Lower leg skin (tissue), 4 donors: ENCODE measurements at regions not wholly inside any gene's neighbourhood (a gene's known extent, or its start where the extent isn't known, plus 50 kb on each side); places are given as distances from the start of the nearest gene placed in this dataset.

ENCODE experiments used
- DNase-seq, 2 donors: peaks; one replicate each; pipeline ENCODE4 v3.0.0-alpha.2; 2019; ENCODE audit warnings: low spot score in 2 of 2
- H3K4me3 ChIP-seq: fragments of 200-600 bp; sonication (generic); 2 replicates; pipeline ENCODE4 v1.5.1; 2017; ENCODE audit warnings: mild to moderate bottlenecking, low read depth; ENCODE audit not compliant: poor library complexity, severe bottlenecking
- CTCF ChIP-seq, 3 donors: fragments of 450-650 bp; IDR thresholded peaks; one replicate each; pipeline ENCODE4 v1.5.1; 2016; ENCODE audit warnings: antibody characterized with exemption in 3 of 3, mild to moderate bottlenecking in 3 of 3, moderate library complexity in 2 of 3
- POLR2A ChIP-seq, 2 donors: fragments of 450-650 bp; IDR thresholded peaks; one replicate each; pipeline ENCODE4 v1.6.1; 2016 to 2017; ENCODE audit warnings: antibody characterized with exemption in 2 of 2, mild to moderate bottlenecking in 1 of 2, moderate library complexity in 1 of 2
- WGBS, 2 donors: methylation state at CpG; one replicate each; pipeline ENCODE4 v1.1.5; 2018; 5-methylcytosine and 5-hydroxymethylcytosine counted together
- intact Hi-C: fragments of 100-400 bp; cut with DNase I; formaldehyde crosslinking; loops from one replicate; pipeline ENCODE4 v1.15.0; 2023; ENCODE audit warnings: low total_unique reads

DNA sequence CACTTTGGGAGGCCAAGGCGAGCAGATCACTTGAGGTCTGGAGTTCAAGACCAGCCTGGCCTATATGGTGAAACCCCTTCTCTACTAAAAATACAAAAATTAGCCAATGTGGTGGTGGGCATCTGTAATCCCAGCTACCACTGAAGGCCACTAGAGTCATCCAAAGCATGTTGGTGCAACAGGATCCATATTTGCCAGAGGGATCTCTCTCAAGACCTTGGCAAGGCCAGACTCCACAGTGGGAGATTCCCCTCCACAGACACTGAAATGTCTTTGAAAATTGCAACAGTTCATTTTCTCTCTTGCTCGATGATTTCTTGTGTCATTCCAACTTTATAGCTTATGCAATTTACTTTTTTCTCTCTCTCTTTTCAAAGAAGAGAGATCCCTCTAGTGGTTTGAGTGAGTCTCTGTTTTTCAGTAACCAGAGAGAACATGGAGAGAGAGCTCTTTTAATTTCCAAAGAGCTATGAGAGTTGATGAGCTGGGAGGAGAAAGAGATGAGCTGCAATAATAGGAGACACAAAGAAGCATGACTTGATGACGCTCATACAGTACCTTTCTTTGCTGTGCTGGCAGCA lies 176.8 kb upstream of the USP25 start:
- DNase-seq, result no peak
- H3K4me3 ChIP-seq, result no peak overlapping the region
- TF ChIP-seq POLR2A (IDR thresholded peaks at IDR 0.05) (no peak), CTCF (IDR thresholded peaks at IDR 0.05) (no peak)
- intact Hi-C loops, result no loop called here
- 42 to 49% methylated on average over 3 of the region's 3 CpGs for WGBS, 2 donors

- WGBS, 2 donors, result 85 to 89% methylated on average over 4 of the region's 4 CpGs
- no peak for TF ChIP-seq CTCF (IDR thresholded peaks at IDR 0.05)
- TF ChIP-seq POLR2A (IDR thresholded peaks at IDR 0.05), result no peak
- intact Hi-C loops, result no loop called here
- DNase-seq, result no peak
- H3K4me3 ChIP-seq, result no peak overlapping the region
These were observed 171.9 kb upstream of the USP25 start for GRCh38 chr21:15557925-15558324.

- intact Hi-C loops, result no loop called here
- no peak for DNase-seq
- no peak overlapping the region for H3K4me3 ChIP-seq
- TF ChIP-seq POLR2A (IDR thresholded peaks at IDR 0.05) (no peak), CTCF (IDR thresholded peaks at IDR 0.05) (no peak)
- 60 to 90% methylated on average over 1 of the region's 1 CpG for WGBS, 2 donors
These were observed 170.9 kb upstream of the USP25 start for GRCh38 chr21:15558884-15559283.

DNA sequence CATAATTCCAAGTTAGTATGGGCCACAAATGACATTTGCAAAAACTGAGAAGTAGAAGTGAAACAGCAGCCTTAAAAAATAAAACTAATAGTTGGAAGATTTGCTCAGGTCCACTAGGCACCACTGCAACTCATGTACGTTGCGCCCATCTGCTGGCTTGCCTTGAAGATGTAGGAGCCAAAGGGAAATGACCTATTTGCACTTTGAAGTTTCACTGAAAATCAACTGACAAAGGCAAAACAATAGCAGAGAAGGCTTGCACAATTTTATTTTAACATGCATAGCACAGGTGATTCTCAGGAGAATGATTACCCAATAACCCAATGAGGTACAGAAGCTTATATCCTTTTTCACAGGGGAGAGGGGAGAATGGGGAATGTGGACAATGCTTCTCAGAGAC lies 170.1 kb upstream of the USP25 start:
- DNase-seq, result no peak
- intact Hi-C loops, result no loop called here
- TF ChIP-seq CTCF (IDR thresholded peaks at IDR 0.05), result no peak
- TF ChIP-seq POLR2A (IDR thresholded peaks at IDR 0.05), result no peak

DNA sequence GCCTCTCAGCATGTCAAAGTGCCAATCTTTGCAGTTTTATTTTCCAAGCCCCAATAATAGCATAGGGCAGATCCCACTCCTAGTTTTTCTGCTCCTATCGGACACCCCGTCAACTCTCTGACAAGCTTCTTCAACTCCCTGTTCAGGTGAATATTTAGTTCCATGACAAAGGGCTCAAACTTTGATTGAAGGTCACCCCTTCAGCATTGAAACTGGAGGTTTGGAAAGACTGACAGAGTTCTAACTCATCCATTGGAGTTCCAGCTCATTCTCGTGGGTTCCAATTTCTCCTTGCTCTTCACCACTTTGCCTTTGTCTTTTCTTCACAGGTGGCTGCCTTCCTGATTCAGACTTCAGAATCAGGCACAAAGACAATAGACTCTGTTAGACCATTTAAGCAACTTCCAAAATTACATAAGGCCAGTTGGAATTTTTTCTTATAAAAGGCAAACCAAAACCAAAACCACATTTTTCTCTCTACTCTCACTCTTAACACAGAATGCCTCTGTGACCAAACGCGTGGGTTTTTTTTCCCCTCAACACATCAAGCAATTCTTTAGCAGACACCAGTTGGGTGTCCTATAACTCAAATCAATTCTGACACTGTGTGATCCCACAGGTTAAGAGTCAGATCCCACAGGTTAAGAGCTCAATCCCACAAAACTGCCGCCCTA lies 169.3 kb upstream of the USP25 start:
- DNase-seq, result no peak
- intact Hi-C loops, result no loop called here
- TF ChIP-seq CTCF (IDR thresholded peaks at IDR 0.05), result no peak
- no peak for TF ChIP-seq POLR2A (IDR thresholded peaks at IDR 0.05)
- no peak overlapping the region for H3K4me3 ChIP-seq
- WGBS, 2 donors, result 75 to 77% methylated on average over 6 of the region's 6 CpGs

More for the DNA sequence above, 170.1 kb upstream of the USP25 start:
- no peak overlapping the region for H3K4me3 ChIP-seq
- 88 to 89% methylated on average over 2 of the region's 2 CpGs for WGBS, 2 donors

DNA sequence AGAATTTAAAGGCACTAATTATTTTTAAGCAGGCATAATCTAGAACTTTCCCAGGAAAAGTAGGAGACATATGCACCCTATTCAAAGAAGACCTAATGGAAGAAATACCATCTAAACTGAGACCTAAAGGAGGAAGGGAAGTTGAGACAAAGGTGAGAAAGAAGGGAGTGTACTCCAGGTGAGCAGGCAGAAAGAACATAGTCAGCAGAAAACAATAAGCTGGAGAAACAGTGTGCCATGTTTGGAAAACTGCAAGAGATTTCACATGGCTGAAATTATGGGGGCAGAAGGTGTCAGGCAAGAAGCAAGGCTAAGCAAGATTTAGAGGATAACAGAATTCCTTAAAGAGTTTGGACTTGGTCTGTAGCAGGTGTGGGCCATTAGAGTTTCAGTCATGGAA lies 167.0 kb upstream of the USP25 start:
- intact Hi-C loops, result no loop called here
- TF ChIP-seq CTCF (IDR thresholded peaks at IDR 0.05), result no peak
- no peak for TF ChIP-seq POLR2A (IDR thresholded peaks at IDR 0.05)
- DNase-seq, result no peak
- no peak overlapping the region for H3K4me3 ChIP-seq
